IMR-90 (cell line): ENCODE measurements at regions not wholly inside any gene's neighbourhood (a gene's known extent, or its start where the extent isn't known, plus 50 kb on each side); places are given as distances from the start of the nearest gene placed in this dataset.

Experiments used
- ATAC-seq: fragments of 200-7000 bp; cut with Tn5 transposase; 2 replicates; pipeline ENCODE4 v1.9.1; 2020; ENCODE audit warnings: low read depth, mild to moderate bottlenecking, moderate library complexity
- BruUV-seq: library from RNA; stranded (reverse); fragments of 400-500 nt; replicated peaks from 2 replicates; lab custom pipeline; 2021; lab: Mats Ljungman, UMichigan
- CTCF ChIA-PET: fragments of 300-600 bp; formaldehyde crosslinking; extraction: SDS; loops from one replicate; lab custom pipeline; 2021; ENCODE audit warnings: antibody characterized with exemption; lab: Yijun Ruan, JAX
- POLR2A ChIA-PET: fragments of 300-600 bp; sonication (Branson Sonifier 250); formaldehyde crosslinking; loops from one replicate; lab custom pipeline; 2022; ENCODE audit warnings: antibody characterized with exemption; ENCODE audit not compliant: unreplicated experiment; lab: Charles Lee
- DNase-seq: peaks from one replicate; pipeline ENCODE4 v3.0.0; 2013
- H2AFZ ChIP-seq: replicated peaks from 2 replicates; pipeline ENCODE3; 2013; ENCODE audit warnings: low read length, mild to moderate bottlenecking; ENCODE audit not compliant: poor library complexity
- H2AK5ac ChIP-seq: 2 replicates; pipeline ENCODE4 v1.6.1; 2013; ENCODE audit warnings: low read depth, low read length, inconsistent platforms
- H2AK9ac ChIP-seq: replicated peaks from 2 replicates; pipeline ENCODE3; 2013; ENCODE audit warnings: mild to moderate bottlenecking, low read depth, low read length, moderate library complexity; ENCODE audit not compliant: poor library complexity
- H2BK120ac ChIP-seq: 2 replicates; pipeline ENCODE4 v1.6.1; 2013; ENCODE audit warnings: low read depth, low read length, inconsistent platforms
- H2BK15ac ChIP-seq: 3 replicates; pipeline ENCODE4 v1.6.1; 2013; ENCODE audit warnings: low read depth, low read length, inconsistent platforms
- H2BK20ac ChIP-seq: 2 replicates; pipeline ENCODE4 v1.6.1; 2013; ENCODE audit warnings: low read depth, mild to moderate bottlenecking, inconsistent platforms, low read length, moderate library complexity
- H2BK5ac ChIP-seq: 2 replicates; pipeline ENCODE4 v1.6.1; 2013; ENCODE audit warnings: mild to moderate bottlenecking, low read depth, low read length, inconsistent platforms; ENCODE audit not compliant: poor library complexity, severe bottlenecking
- H3K14ac ChIP-seq: replicated peaks from 2 replicates; pipeline ENCODE4 v1.6.1; 2013; ENCODE audit warnings: low read depth, low read length, inconsistent platforms
- H3K18ac ChIP-seq: 2 replicates; pipeline ENCODE4 v1.6.1; 2013; ENCODE audit warnings: low read depth, low read length, control low read depth
- H3K23ac ChIP-seq: 2 replicates; pipeline ENCODE4 v1.6.1; 2013; ENCODE audit warnings: low read depth, low read length, inconsistent platforms
- H3K27ac ChIP-seq: 2 replicates; pipeline ENCODE4 v1.5.1; 2013; ENCODE audit warnings: mild to moderate bottlenecking, control low read depth, low read length; ENCODE audit not compliant: insufficient read depth
- H3K27me3 ChIP-seq: 2 replicates; pipeline ENCODE4 v1.6.1; 2013; ENCODE audit warnings: low read length; ENCODE audit not compliant: control insufficient read depth, insufficient read depth
- H3K36me3 ChIP-seq: 2 replicates; pipeline ENCODE4 v1.6.1; 2013; ENCODE audit warnings: low read length, mixed read lengths; ENCODE audit not compliant: control insufficient read depth, insufficient read depth
- H3K4ac ChIP-seq: 2 replicates; pipeline ENCODE4 v1.6.1; 2013; ENCODE audit warnings: low read depth, low read length, inconsistent platforms
- H3K4me1 ChIP-seq: 2 replicates; pipeline ENCODE4 v1.6.1; 2013; ENCODE audit warnings: low read length, mixed read lengths; ENCODE audit not compliant: control insufficient read depth, insufficient read depth
- H3K4me2 ChIP-seq: 2 replicates; pipeline ENCODE4 v1.6.1; 2013; ENCODE audit warnings: low read depth, mild to moderate bottlenecking, control low read depth, low read length, moderate library complexity
- H3K4me3 ChIP-seq: 2 replicates; pipeline ENCODE4 v1.5.1; 2013; ENCODE audit warnings: low read depth, mild to moderate bottlenecking, control low read depth, low read length, moderate library complexity; ENCODE audit not compliant: insufficient read depth
- H3K56ac ChIP-seq: 2 replicates; pipeline ENCODE4 v1.6.1; 2013; ENCODE audit warnings: low read length, inconsistent platforms; ENCODE audit not compliant: insufficient read depth; ENCODE audit errors: extremely low read depth
- H3K79me1 ChIP-seq, 2 experiments: 2 replicates each; pipeline ENCODE4 v1.6.1; 2013; ENCODE audit warnings: low read length in 2 of 2, inconsistent platforms in 1 of 2, low read depth in 1 of 2
- H3K9ac ChIP-seq: 2 replicates; pipeline ENCODE4 v1.6.1; 2013; ENCODE audit warnings: low read depth, low read length, control low read depth
- H3K9me1 ChIP-seq: 2 replicates; pipeline ENCODE4 v1.6.1; 2013; ENCODE audit warnings: low read length, inconsistent platforms; ENCODE audit not compliant: insufficient read depth
- H3K9me3 ChIP-seq: 2 replicates; pipeline ENCODE4 v1.6.1; 2013; ENCODE audit warnings: low read length; ENCODE audit not compliant: control insufficient read depth, insufficient read depth
- H4K20me1 ChIP-seq: 2 replicates; pipeline ENCODE4 v1.6.1; 2013; ENCODE audit warnings: low read length, inconsistent platforms; ENCODE audit not compliant: insufficient read depth
- H4K5ac ChIP-seq: 2 replicates; pipeline ENCODE4 v1.6.1; 2013; ENCODE audit warnings: mild to moderate bottlenecking, low read depth, low read length, control low read depth
- H4K8ac ChIP-seq, 2 experiments: 2 replicates each; pipeline ENCODE4 v1.6.1; 2013; ENCODE audit warnings: low read depth in 2 of 2, low read length in 2 of 2, control low read depth in 1 of 2, inconsistent platforms in 1 of 2
- H4K91ac ChIP-seq: 2 replicates; pipeline ENCODE4 v1.6.1; 2013; ENCODE audit warnings: low read depth, low read length, inconsistent platforms; ENCODE audit not compliant: insufficient read depth
- BHLHE40 ChIP-seq: fragments of 150-350 bp; IDR thresholded peaks from 2 replicates; pipeline ENCODE4 v1.6.1; 2016; ENCODE audit warnings: mild to moderate bottlenecking, low read depth, low read length
- CEBPB ChIP-seq: IDR thresholded peaks from 2 replicates; pipeline ENCODE4 v1.6.1; 2012; ENCODE audit warnings: low read depth, low read length, improper control_type of control experiment
- CHD1 ChIP-seq: IDR thresholded peaks from 2 replicates; pipeline ENCODE4 v1.6.1; 2012; ENCODE audit warnings: low read depth, low read length, improper control_type of control experiment
- CTCF ChIP-seq: conservative IDR thresholded peaks from 2 replicates; pipeline ENCODE4 v1.5.1; 2012; ENCODE audit warnings: mild to moderate bottlenecking, low read depth, low read length, improper control_type of control experiment
- ELK1 ChIP-seq: fragments of 150-350 bp; IDR thresholded peaks from 2 replicates; pipeline ENCODE4 v1.6.1; 2016; ENCODE audit warnings: low read depth, mild to moderate bottlenecking, low read length, moderate library complexity, borderline replicate concordance
- MAFK ChIP-seq: IDR thresholded peaks from 2 replicates; pipeline ENCODE4 v1.6.1; 2012; ENCODE audit warnings: low read depth, low read length, improper control_type of control experiment
- MAZ ChIP-seq: IDR thresholded peaks from 2 replicates; pipeline ENCODE4 v1.6.1; 2012; ENCODE audit warnings: low read depth, mild to moderate bottlenecking, low read length, improper control_type of control experiment, moderate library complexity, borderline replicate concordance
- NFE2L2 ChIP-seq: fragments of 150-350 bp; IDR thresholded peaks from 2 replicates; pipeline ENCODE4 v1.6.1; 2016; ENCODE audit warnings: low read depth, mild to moderate bottlenecking, low read length
- RAD21 ChIP-seq: IDR thresholded peaks from 2 replicates; pipeline ENCODE4 v1.6.1; 2012; ENCODE audit warnings: low read length, improper control_type of control experiment
- RCOR1 ChIP-seq: IDR thresholded peaks from 2 replicates; pipeline ENCODE4 v1.6.1; 2012; ENCODE audit warnings: mild to moderate bottlenecking, low read length, improper control_type of control experiment; ENCODE audit not compliant: insufficient replicate concordance
- RFX5 ChIP-seq: IDR thresholded peaks from 2 replicates; pipeline ENCODE4 v1.8.0; 2012; ENCODE audit warnings: low read depth, mild to moderate bottlenecking, low read length, moderate library complexity
- SMC3 ChIP-seq: fragments of 150-350 bp; IDR thresholded peaks from 2 replicates; pipeline ENCODE4 v1.6.1; 2016; ENCODE audit warnings: low read depth, mild to moderate bottlenecking, antibody characterized with exemption, low read length, moderate library complexity
- USF2 ChIP-seq: fragments of 150-350 bp; IDR thresholded peaks from 2 replicates; pipeline ENCODE4 v1.6.1; 2017; ENCODE audit warnings: mild to moderate bottlenecking, antibody characterized with exemption, low read length, low read depth
- WGBS, 2 experiments: methylation state at CpG; one replicate each; pipeline versions ENCODE4 v1.1.5 to v1.1.7; 2013; ENCODE audit warnings: missing lambda C conversion rate in 2 of 2; ENCODE audit not compliant: insufficient read length in 1 of 2; ENCODE audit errors: extremely low coverage in 2 of 2; 5-methylcytosine and 5-hydroxymethylcytosine counted together
- dilution Hi-C: fragments of 300-500 bp; cut with HindIII; formaldehyde crosslinking; loops from one replicate; pipeline ENCODE4 v1.14.3; 2018; ENCODE audit warnings: low sequenced_read_pairs; ENCODE audit not compliant: unreplicated experiment
- in situ Hi-C: fragments of 300-500 bp; cut with MboI; formaldehyde crosslinking; loops from 3 replicates; pipeline ENCODE4 v1.14.3; 2019; ENCODE audit warnings: low sequenced_read_pairs, inconsistent platforms, mixed read lengths
- intact Hi-C: fragments of 100-400 bp; cut with micrococcal nuclease; formaldehyde crosslinking; loops from 2 replicates; pipeline ENCODE4 v1.10.0; 2022

GRCh38 chr7:25580141-25580540, 351.9 kb upstream of the NPVF start:
- Histone ChIP-seq H3K4me3 (no peak overlapping the region), H3K56ac (no peak overlapping the region), H3K79me1 (no peaks in the 10 kb centered on the region), H3K27ac (no peak overlapping the region), H4K91ac (no peak overlapping the region), H4K8ac (no peak overlapping the region), H3K9me1 (no peaks in the 10 kb centered on the region), H4K5ac (no peak overlapping the region), H3K14ac (no peak overlapping the region), H3K9me3 (no peaks in the 10 kb centered on the region), H4K20me1 (no peaks in the 10 kb centered on the region), H3K18ac (no peak overlapping the region), H2AFZ (no peak overlapping the region), H3K27me3 (no peaks in the 10 kb centered on the region), H3K36me3 (no peaks in the 10 kb centered on the region), H2BK120ac (no peak overlapping the region), H2BK20ac (no peak overlapping the region), H3K4me1 (no peaks in the 10 kb centered on the region), H3K9ac (no peak overlapping the region), H2BK15ac (no peak overlapping the region), H2AK5ac (no peak overlapping the region), H2BK5ac (no peak overlapping the region), H3K4me2 (no peak overlapping the region), H3K23ac (no peak overlapping the region), H2AK9ac (no peak overlapping the region), H3K4ac (no peak overlapping the region)
- TF ChIP-seq SMC3, result no peak
- TF ChIP-seq CHD1, result no peak
- TF ChIP-seq BHLHE40, result no peak
- no peak for TF ChIP-seq RCOR1
- TF ChIP-seq NFE2L2, result no peak
- no peak for TF ChIP-seq CTCF
- TF ChIP-seq CEBPB, result no peak
- no peak for TF ChIP-seq RFX5
- no peak for TF ChIP-seq USF2
- no peak for TF ChIP-seq MAZ
- no peak for TF ChIP-seq MAFK
- TF ChIP-seq ELK1, result no peak
- no peak for TF ChIP-seq RAD21
- POLR2A ChIA-PET, result no interaction called here
- CTCF ChIA-PET, result interaction anchor here (0.9 kb wide), 1 partner anchor 14 kb away, joined by 4 read pairs; no protein-coding TSS in a partner anchor
- BruUV-seq, result no TSS peak
- dilution Hi-C loops, result no loop called here
- in situ Hi-C loops, result no loop called here
- intact Hi-C loops, result no loop called here
- no peak for ATAC-seq
- WGBS, 2 experiments, result no CpG with 5 or more reads among the region's 4 CpGs
- no peak for DNase-seq
